Activated naive CD4-positive, alpha-beta T cell treated with anti-CD3 and anti-CD28 coated beads, Interleukin-2, amount 50 U/mL, for 16 hours (primary cell): ENCODE measurements at regions not wholly inside any gene's neighbourhood (a gene's known extent, or its start where the extent isn't known, plus 50 kb on each side); places are given as distances from the start of the nearest gene placed in this dataset.

Source experiments
- DNase-seq: peaks from one replicate; pipeline ENCODE4 v3.0.0-alpha.2; 2020

GRCh38 chrX:45766981-45767501 lies 566.4 kb upstream of the DIPK2B start:
- no peak for DNase-seq

- no peak for DNase-seq
Measured at GRCh38 chrX:45765767-45766166, 565.1 kb upstream of the DIPK2B start.

GRCh38 chrX:45765281-45765680 lies 564.6 kb upstream of the DIPK2B start:
- DNase-seq: no peak

- DNase-seq: no peak
Measured at GRCh38 chrX:45762699-45763647, 562.3 kb upstream of the DIPK2B start.

GRCh38 chrX:45761920-45762319 lies 561.2 kb upstream of the DIPK2B start:
- DNase-seq: no peak

GRCh38 chrX:45760187-45760742 lies 559.6 kb upstream of the DIPK2B start:
- DNase-seq: no peak

- DNase-seq: peak; percentile 32
Measured at GRCh38 chrX:45758738-45759397, 558.2 kb upstream of the DIPK2B start.

- peak; percentile 28 for DNase-seq
Measured at GRCh38 chrX:45758319-45758718, 557.6 kb upstream of the DIPK2B start.

- DNase-seq: no peak
Measured at GRCh38 chrX:45757272-45757671, 556.6 kb upstream of the DIPK2B start.

GRCh38 chrX:45756557-45756956 lies 555.9 kb upstream of the DIPK2B start:
- DNase-seq: no peak

- DNase-seq: no peak
Measured at GRCh38 chrX:45755703-45756102, 555.0 kb upstream of the DIPK2B start.

GRCh38 chrX:45751156-45751555 lies 550.5 kb upstream of the DIPK2B start:
- DNase-seq: no peak

GRCh38 chrX:45750639-45751038 lies 550.0 kb upstream of the DIPK2B start:
- no peak for DNase-seq

- DNase-seq: no peak
Measured at GRCh38 chrX:45749375-45749774, 548.7 kb upstream of the DIPK2B start.

GRCh38 chrX:45748369-45748774 lies 547.7 kb upstream of the DIPK2B start:
- DNase-seq: no peak

GRCh38 chrX:45747905-45748304 lies 547.2 kb upstream of the DIPK2B start:
- DNase-seq: no peak

- no peak for DNase-seq
Measured at GRCh38 chrX:45745479-45745878, 544.8 kb upstream of the DIPK2B start.

- DNase-seq: no peak
Measured at GRCh38 chrX:45743906-45744625, 543.4 kb upstream of the DIPK2B start.

GRCh38 chrX:45743081-45743533 lies 542.4 kb upstream of the DIPK2B start:
- peak; percentile 10 for DNase-seq

- DNase-seq: no peak
Measured at GRCh38 chrX:45740291-45740690, 539.6 kb upstream of the DIPK2B start.

GRCh38 chrX:45735571-45735970 lies 534.9 kb upstream of the DIPK2B start:
- DNase-seq: no peak

GRCh38 chrX:45731448-45731847 lies 530.8 kb upstream of the DIPK2B start:
- DNase-seq: no peak

- no peak for DNase-seq
Measured at GRCh38 chrX:45727761-45728160, 527.1 kb upstream of the DIPK2B start.
